ENCODE measurements at regions not wholly inside any gene's neighbourhood (a gene's known extent, or its start where the extent isn't known, plus 50 kb on each side); places are given as distances from the start of the nearest gene placed in this dataset.

DNA sequence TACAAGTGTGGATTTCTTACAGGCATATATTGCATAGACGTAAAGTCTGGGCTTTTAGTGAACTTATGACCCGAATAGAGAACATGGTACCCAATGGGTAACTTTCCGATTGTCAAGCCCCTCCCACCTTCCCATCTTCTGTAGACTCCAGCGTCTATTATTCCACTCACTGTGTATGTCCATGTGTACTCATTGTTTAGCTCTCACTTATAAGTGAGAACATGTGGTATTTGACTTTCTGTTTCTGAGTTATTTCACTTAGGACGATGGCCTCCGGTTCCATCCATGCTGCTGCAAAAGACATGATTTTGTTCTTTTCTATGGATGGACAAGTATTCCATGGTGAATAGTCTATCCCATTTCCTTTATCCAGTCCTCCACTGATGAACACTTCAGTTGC is 306.4 kb downstream of the CD83 start:
- Histone ChIP-seq H3K4me3 (no peak overlapping the region), H3K4me1 (no peaks in the 10 kb centered on the region), H3K36me3 (ENCODE audit: insufficient read depth in 1 of 2, low read depth in 1 of 2) (no peaks in the 10 kb centered on the region), H3K9me3 (no peaks in the 10 kb centered on the region), H3K27ac (no peak overlapping the region), H3K27me3 (ENCODE audit: insufficient read depth in 3 of 3, low read length in 2 of 3) (no peaks in the 10 kb centered on the region)
- 83 to 86% (median 84%) methylated on average over 6 of the region's 6 CpGs for WGBS, 3 donors
- TF ChIP-seq CTCF (IDR thresholded peaks at IDR 0.05) = no peak
- ATAC-seq (no peak), DNase-seq (no peak)
- intact Hi-C loops (cut with DNase I) = no loop called here

- ATAC-seq (no peak), DNase-seq (no peak)
- TF ChIP-seq CTCF (IDR thresholded peaks at IDR 0.05) = no peak
- 87 to 91% (median 90%) methylated on average over 6 of the region's 6 CpGs for WGBS, 3 donors
- no peaks in the 10 kb centered on the region for H3K27me3 ChIP-seq (ENCODE audit: insufficient read depth in 3 of 3, low read length in 2 of 3)
- no peaks in the 10 kb centered on the region for H3K4me1 ChIP-seq
- no peak overlapping the region for H3K27ac ChIP-seq
- no peaks in the 10 kb centered on the region for H3K36me3 ChIP-seq (ENCODE audit: insufficient read depth in 1 of 2, low read depth in 1 of 2)
- intact Hi-C loops (cut with DNase I) = no loop called here
- no peaks in the 10 kb centered on the region for H3K9me3 ChIP-seq
- H3K4me3 ChIP-seq = no peak overlapping the region
Observed at GRCh38 chr6:14425805-14426204, 308.2 kb downstream of the CD83 start.

DNA sequence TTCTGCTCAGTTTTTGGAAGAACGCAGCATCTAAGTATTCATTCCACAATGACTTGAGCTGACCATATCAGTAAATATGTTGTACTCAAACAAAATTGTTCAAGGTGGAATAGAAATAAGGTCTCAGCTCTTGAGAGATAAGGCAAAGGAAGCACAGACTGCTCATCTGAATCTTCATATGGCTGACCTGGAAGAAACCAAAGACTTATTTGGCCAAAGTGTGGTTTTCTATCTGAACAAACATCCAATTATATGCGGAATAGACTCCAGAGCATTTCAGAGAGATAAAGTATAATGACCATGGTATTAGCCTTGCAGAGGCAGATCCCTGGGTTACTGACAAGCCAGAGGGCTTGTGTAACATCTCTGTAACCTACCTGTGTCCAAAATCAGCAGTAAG is 308.7 kb downstream of the CD83 start:
- WGBS, 3 donors = 92 to 98% (median 97%) methylated on average over 2 of the region's 2 CpGs
- no peaks in the 10 kb centered on the region for H3K9me3 ChIP-seq
- H3K4me1 ChIP-seq = no peaks in the 10 kb centered on the region
- no peak for TF ChIP-seq CTCF (IDR thresholded peaks at IDR 0.05)
- H3K4me3 ChIP-seq = no peak overlapping the region
- intact Hi-C loops (cut with DNase I) = no loop called here
- H3K36me3 ChIP-seq (ENCODE audit: insufficient read depth in 1 of 2, low read depth in 1 of 2) = no peaks in the 10 kb centered on the region
- H3K27me3 ChIP-seq (ENCODE audit: insufficient read depth in 3 of 3, low read length in 2 of 3) = no peaks in the 10 kb centered on the region
- no peak for DNase-seq
- no peak overlapping the region for H3K27ac ChIP-seq
- no peak for ATAC-seq

DNA sequence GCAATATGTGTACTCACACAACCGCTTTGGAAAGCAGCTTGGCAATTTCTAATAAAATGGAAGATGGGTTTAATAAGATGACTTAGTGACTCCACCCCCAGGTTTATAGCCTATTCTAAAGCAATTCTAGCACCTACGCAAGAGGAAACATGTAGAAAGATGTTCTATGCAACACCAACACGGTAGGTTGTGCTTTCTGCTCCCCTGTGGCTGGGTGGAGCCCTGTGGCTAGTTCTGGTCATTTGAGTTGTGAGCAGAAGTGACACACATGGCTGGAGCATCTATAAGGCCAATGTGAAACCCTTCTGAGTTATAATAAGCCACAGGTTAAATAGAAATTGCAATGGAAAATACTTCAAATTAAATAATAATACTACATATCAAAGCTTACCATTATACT is 310.7 kb downstream of the CD83 start:
- WGBS, 3 donors = 80 to 88% (median 87%) methylated on average over 3 of the region's 3 CpGs
- no peaks in the 10 kb centered on the region for H3K9me3 ChIP-seq
- H3K27ac ChIP-seq = no peak overlapping the region
- H3K36me3 ChIP-seq (ENCODE audit: insufficient read depth in 1 of 2, low read depth in 1 of 2) = no peaks in the 10 kb centered on the region
- no peak overlapping the region for H3K4me3 ChIP-seq
- intact Hi-C loops (cut with DNase I) = no loop called here
- peaks cover 9% of the 10 kb centered on the region for H3K4me1 ChIP-seq
- ATAC-seq (no peak), DNase-seq (no peak)
- H3K27me3 ChIP-seq (ENCODE audit: insufficient read depth in 3 of 3, low read length in 2 of 3) = no peaks in the 10 kb centered on the region
- TF ChIP-seq CTCF (IDR thresholded peaks at IDR 0.05) = no peak

GRCh38 chr6:14429396-14429795 is 311.8 kb downstream of the CD83 start:
- no peak for DNase-seq
- no peaks in the 10 kb centered on the region for H3K27me3 ChIP-seq (ENCODE audit: insufficient read depth in 3 of 3, low read length in 2 of 3)
- no peaks in the 10 kb centered on the region for H3K36me3 ChIP-seq (ENCODE audit: insufficient read depth in 1 of 2, low read depth in 1 of 2)
- peaks cover 9% of the 10 kb centered on the region for H3K4me1 ChIP-seq
- no peak for ATAC-seq
- no peak overlapping the region for H3K27ac ChIP-seq
- TF ChIP-seq CTCF (IDR thresholded peaks at IDR 0.05) = no peak
- 94 to 96% (median 94%) methylated on average over 10 of the region's 10 CpGs for WGBS, 3 donors
- no peaks in the 10 kb centered on the region for H3K9me3 ChIP-seq
- intact Hi-C loops (cut with DNase I) = no loop called here
- no peak overlapping the region for H3K4me3 ChIP-seq
